H1 (cell line): ENCODE measurements at regions not wholly inside any gene's neighbourhood (a gene's known extent, or its start where the extent isn't known, plus 50 kb on each side); places are given as distances from the start of the nearest gene placed in this dataset.

Experiments
- CTCF ChIA-PET: fragments of 300-600 bp; sonication (Branson Sonifier 250); formaldehyde crosslinking; loops from one replicate; lab custom pipeline; 2021; ENCODE audit not compliant: partially characterized antibody; lab: Charles Lee
- POLR2A ChIA-PET: fragments of 300-600 bp; sonication (Branson Sonifier 250); formaldehyde crosslinking; loops from one replicate; lab custom pipeline; 2021; ENCODE audit warnings: inconsistent platforms; ENCODE audit not compliant: partially characterized antibody; lab: Charles Lee
- DNase-seq, 2 experiments: peaks; one replicate each; pipeline versions ENCODE4 v3.0.0 to v3.0.0-alpha.2; 2010 to 2022; ENCODE audit warnings: low spot score in 2 of 2, low read depth in 1 of 2, mixed read lengths in 1 of 2
- FAIRE-seq: peaks from 2 replicates; lab custom pipeline; 2011; peaks lifted over from hg19 to GRCh38; lab: Jason Lieb, UNC
- H2AFZ ChIP-seq: 2 replicates; pipeline ENCODE4 v1.8.1; 2012; ENCODE audit warnings: low read length, inconsistent platforms
- H2AK5ac ChIP-seq: 2 replicates; pipeline ENCODE4 v1.6.1; 2013; ENCODE audit warnings: low read depth, low read length
- H2BK120ac ChIP-seq: replicated peaks from 2 replicates; pipeline ENCODE3; 2013; ENCODE audit warnings: low read depth, low read length, inconsistent platforms
- H2BK12ac ChIP-seq: 2 replicates; pipeline ENCODE4 v1.6.1; 2013; ENCODE audit warnings: low read depth, low read length
- H2BK15ac ChIP-seq: 2 replicates; pipeline ENCODE4 v1.6.1; 2013; ENCODE audit warnings: low read length
- H2BK20ac ChIP-seq: 2 replicates; pipeline ENCODE4 v1.6.1; 2013; ENCODE audit warnings: low read length
- H2BK5ac ChIP-seq: 2 replicates; pipeline ENCODE4 v1.6.1; 2013; ENCODE audit warnings: low read depth, low read length
- H3K14ac ChIP-seq: 2 replicates; pipeline ENCODE4 v1.6.1; 2013; ENCODE audit warnings: inconsistent platforms; ENCODE audit not compliant: insufficient read length
- H3K18ac ChIP-seq: 2 replicates; pipeline ENCODE4 v1.6.1; 2013; ENCODE audit warnings: low read length; ENCODE audit errors: extremely low read depth
- H3K23ac ChIP-seq: 2 replicates; pipeline ENCODE4 v1.6.1; 2013; ENCODE audit warnings: inconsistent platforms; ENCODE audit not compliant: insufficient read length
- H3K23me2 ChIP-seq: 2 replicates; pipeline ENCODE4 v1.6.1; 2013; ENCODE audit warnings: low read depth, low read length
- H3K27ac ChIP-seq: 2 replicates; pipeline ENCODE4 v1.6.1; 2011; ENCODE audit warnings: low read depth, low read length, inconsistent platforms
- H3K27me3 ChIP-seq, 4 experiments: replicated peaks in 1 of 4; 1 replicate in 1 of 4; 2 replicates in 3 of 4; pipeline versions ENCODE4 v1.6.1 to v1.8.1; 2011 to 2013; ENCODE audit warnings: low read length in 3 of 4, mild to moderate bottlenecking in 3 of 4, inconsistent platforms in 2 of 4, mixed read lengths in 2 of 4, moderate library complexity in 1 of 4; ENCODE audit not compliant: control insufficient read depth in 3 of 4, insufficient read depth in 3 of 4; ENCODE audit errors: extremely low read depth in 1 of 4
- H3K36me3 ChIP-seq, 4 experiments: 2 replicates each; pipeline versions ENCODE4 v1.6.1 to v1.8.1; 2011 to 2013; ENCODE audit warnings: mild to moderate bottlenecking in 4 of 4, low read length in 3 of 4, moderate library complexity in 2 of 4, control low read depth in 1 of 4, inconsistent platforms in 1 of 4; ENCODE audit not compliant: insufficient read depth in 4 of 4, control insufficient read depth in 2 of 4
- H3K4ac ChIP-seq: replicated peaks from 2 replicates; pipeline ENCODE3; 2013; ENCODE audit warnings: low read length, low read depth, mixed read lengths, inconsistent platforms; ENCODE audit not compliant: insufficient read length
- H3K4me1 ChIP-seq, 4 experiments: replicated peaks in 1 of 4; 1 replicate in 1 of 4; 2 replicates in 3 of 4; pipeline versions ENCODE4 v1.6.1 to v1.8.1; 2011 to 2013; ENCODE audit warnings: low read length in 3 of 4, inconsistent platforms in 2 of 4, mixed read lengths in 1 of 4; ENCODE audit not compliant: insufficient read depth in 4 of 4, control insufficient read depth in 3 of 4
- H3K4me2 ChIP-seq, 2 experiments: 2 replicates each; pipeline versions ENCODE4 v1.6.1 to v1.8.1; 2011 to 2013; ENCODE audit warnings: low read depth in 2 of 2, low read length in 2 of 2, control low read depth in 1 of 2, inconsistent platforms in 1 of 2, mild to moderate bottlenecking in 1 of 2; ENCODE audit not compliant: insufficient read depth in 1 of 2
- H3K4me3 ChIP-seq, 4 experiments: fragments of 200-600, 300-600 bp in 1 of 4; sonication (generic), shearing (Covaris generic), sonication (Bioruptor Twin) in 1 of 4; 2 replicates each; pipeline versions ENCODE4 v1.5.1 to v1.8.1; 2011 to 2016; ENCODE audit warnings: low read length in 4 of 4, low read depth in 3 of 4, control low read depth in 2 of 4, inconsistent platforms in 2 of 4, mild to moderate bottlenecking in 2 of 4, mixed read lengths in 1 of 4, moderate library complexity in 1 of 4; ENCODE audit not compliant: insufficient read depth in 2 of 4; ENCODE audit errors: extremely low read depth in 1 of 4
- H3K56ac ChIP-seq: replicated peaks from 2 replicates; pipeline ENCODE3; 2013; ENCODE audit warnings: low read depth, mild to moderate bottlenecking, mixed read lengths, low read length, inconsistent platforms; ENCODE audit not compliant: insufficient read length
- H3K79me1 ChIP-seq: 2 replicates; pipeline ENCODE4 v1.6.1; 2013; ENCODE audit warnings: low read depth, low read length, control low read depth
- H3K79me2 ChIP-seq, 2 experiments: 2 replicates each; pipeline versions ENCODE4 v1.6.1 to v1.8.1; 2012 to 2013; ENCODE audit warnings: low read length in 2 of 2, mild to moderate bottlenecking in 2 of 2, inconsistent platforms in 1 of 2; ENCODE audit not compliant: insufficient read depth in 2 of 2, control insufficient read depth in 1 of 2
- H3K9ac ChIP-seq, 4 experiments: replicated peaks in 1 of 4; 1 replicate in 1 of 4; 2 replicates in 3 of 4; pipeline versions ENCODE4 v1.6.1 to v1.8.1; 2011 to 2013; ENCODE audit warnings: low read depth in 3 of 4, low read length in 3 of 4, control low read depth in 2 of 4, mild to moderate bottlenecking in 2 of 4, moderate library complexity in 2 of 4, inconsistent platforms in 1 of 4; ENCODE audit errors: extremely low read depth in 1 of 4
- H3K9me3 ChIP-seq, 2 experiments: 2 replicates each; pipeline versions ENCODE4 v1.6.1 to v1.8.1; 2012 to 2013; ENCODE audit warnings: mild to moderate bottlenecking in 2 of 2, moderate library complexity in 2 of 2, control low read depth in 1 of 2, inconsistent platforms in 1 of 2, low read depth in 1 of 2, low read length in 1 of 2, mixed read lengths in 1 of 2; ENCODE audit not compliant: insufficient read depth in 2 of 2
- H4K20me1 ChIP-seq, 2 experiments: replicated peaks in 1 of 2; 2 replicates each; pipeline versions ENCODE3 to v1.8.1; 2011 to 2013; ENCODE audit warnings: inconsistent platforms in 2 of 2, low read length in 2 of 2, mild to moderate bottlenecking in 1 of 2; ENCODE audit not compliant: insufficient read depth in 2 of 2, control insufficient read depth in 1 of 2
- H4K5ac ChIP-seq: 2 replicates; pipeline ENCODE4 v1.6.1; 2013; ENCODE audit warnings: low read length, low read depth, mixed read lengths, inconsistent platforms; ENCODE audit not compliant: insufficient read length
- H4K8ac ChIP-seq: 2 replicates; pipeline ENCODE4 v1.8.0; 2013; ENCODE audit warnings: mild to moderate bottlenecking, moderate library complexity, low read length, inconsistent platforms; ENCODE audit not compliant: insufficient read depth; ENCODE audit errors: extremely low read depth
- H4K91ac ChIP-seq: replicated peaks from 2 replicates; pipeline ENCODE3; 2013; ENCODE audit warnings: low read length, mixed read lengths, inconsistent platforms; ENCODE audit not compliant: insufficient read length
- ASH2L ChIP-seq: fragments of 200-600, 300-600 bp; sonication (generic); IDR thresholded peaks from one replicate; pipeline ENCODE4 v1.7.1; 2017; ENCODE audit warnings: low read length
- BCL11A ChIP-seq, 2 experiments: IDR thresholded peaks; one replicate each; pipeline ENCODE4 v1.6.1; 2011; ENCODE audit warnings: low read depth in 2 of 2, low read length in 2 of 2, mild to moderate bottlenecking in 2 of 2
- BRCA1 ChIP-seq: IDR thresholded peaks from 2 replicates; pipeline ENCODE4 v1.6.1; 2012; ENCODE audit warnings: low read depth, low read length, improper control_type of control experiment
- CREB1 ChIP-seq: IDR thresholded peaks from 2 replicates; pipeline ENCODE4 v1.6.1; 2012; ENCODE audit warnings: inconsistent platforms
- HDAC6 ChIP-seq: IDR thresholded peaks from one replicate; pipeline ENCODE4 v1.7.1; 2012; ENCODE audit warnings: low read depth, mild to moderate bottlenecking, inconsistent platforms, low read length, moderate library complexity
- KDM5A ChIP-seq: fragments of 200-600 bp; IDR thresholded peaks from 2 replicates; pipeline ENCODE4 v1.7.1; 2012; ENCODE audit warnings: mild to moderate bottlenecking, low read length, inconsistent platforms, mixed read lengths
- SAP30 ChIP-seq: fragments of 300-600 bp; sonication (generic); IDR thresholded peaks from 2 replicates; pipeline ENCODE4 v1.7.1; 2012; ENCODE audit warnings: low read length, moderate library complexity, mild to moderate bottlenecking, inconsistent platforms; ENCODE audit not compliant: insufficient read depth, insufficient replicate concordance
- SIN3A ChIP-seq, 2 experiments: IDR thresholded peaks in 1 of 2; conservative IDR thresholded peaks in 1 of 2; 2 replicates each; pipeline ENCODE4 v1.6.1; 2011 to 2012; ENCODE audit warnings: low read length in 2 of 2, improper control_type of control experiment in 1 of 2, low read depth in 1 of 2, mild to moderate bottlenecking in 1 of 2
- SP1 ChIP-seq: IDR thresholded peaks from 2 replicates; pipeline ENCODE4 v1.6.1; 2011; ENCODE audit warnings: low read depth, low read length
- ZNF274 ChIP-seq: IDR thresholded peaks from 2 replicates; pipeline ENCODE4 v1.7.0; 2012; ENCODE audit warnings: low read length, borderline replicate concordance; ENCODE audit errors: extremely low read depth
- WGBS, 2 experiments: shearing (Covaris generic) in 1 of 2; methylation state at CpG; one replicate each; pipeline versions ENCODE4 v1.1.6 to v1.1.7; 2013 to 2015; ENCODE audit warnings: low lambda C conversion rate in 2 of 2, mixed read lengths in 2 of 2, inconsistent platforms in 1 of 2, low coverage in 1 of 2, missing lambda C conversion rate in 1 of 2; ENCODE audit not compliant: insufficient replicate concordance in 2 of 2, insufficient coverage in 1 of 2, insufficient read length in 1 of 2; ENCODE audit errors: extremely low coverage in 1 of 2, missing lambda C conversion rate in 1 of 2; 5-methylcytosine and 5-hydroxymethylcytosine counted together

- TF ChIP-seq BCL11A (IDR thresholded peaks at IDR 0.05; ENCODE audit: low read depth in 2 of 2, low read length in 2 of 2) (no peak), BRCA1 (no peak), ASH2L (no peak), SIN3A (conservative IDR thresholded peaks at IDR 0.05 in 1 of 2, IDR thresholded peaks at IDR 0.05 in 1 of 2; ENCODE audit: low read depth in 1 of 2, low read length in 2 of 2) (no peak), SP1 (no peak), ZNF274 (no peak), CREB1 (no peak), SAP30 (no peak), HDAC6 (no peak), KDM5A (no peak)
Measured at GRCh38 chr6:165926378-165926777, 241.3 kb downstream of the TBXT start.

More at GRCh38 chr6:165926378-165926777, 241.3 kb downstream of the TBXT start:
- no peak overlapping the region for H2AK5ac ChIP-seq
- 88% methylated on average over 4 of the region's 4 CpGs; no CpG with 5 or more reads in 1 of the 2 experiments for WGBS, 2 experiments
- no peak overlapping the region for H3K56ac ChIP-seq
- no peak overlapping the region for H2BK15ac ChIP-seq
- FAIRE-seq (no peak), DNase-seq (no peak)
- no peaks in the 10 kb centered on the region for H3K79me1 ChIP-seq
- H2BK20ac ChIP-seq, result no peak overlapping the region
- H3K79me2 ChIP-seq, result no peaks in the 10 kb centered on the region
- H4K8ac ChIP-seq, result no peak overlapping the region
- no peak overlapping the region for H3K27ac ChIP-seq
- no peaks in the 10 kb centered on the region for H4K20me1 ChIP-seq
- no peak overlapping the region for H4K91ac ChIP-seq
- H2AFZ ChIP-seq, result no peak overlapping the region
- no peaks in the 10 kb centered on the region for H3K36me3 ChIP-seq
- no peak overlapping the region for H3K23ac ChIP-seq
- no peaks in the 10 kb centered on the region; a peak in 1 of 7 replicates for H3K4me1 ChIP-seq
- H2BK5ac ChIP-seq, result no peak overlapping the region
- H4K5ac ChIP-seq, result no peak overlapping the region
- H3K9ac ChIP-seq, result no peak overlapping the region
- no peaks in the 10 kb centered on the region for H3K23me2 ChIP-seq
- no peak overlapping the region for H3K4me2 ChIP-seq
- no peak overlapping the region for H2BK12ac ChIP-seq
- 0 out of 7 replicates have a peak, but pooled peaks cover 0 to 2% (median 0%) of the 10 kb centered on the region in 4 experiments for H3K27me3 ChIP-seq
- POLR2A ChIA-PET, result no interaction called here
- no peaks in the 10 kb centered on the region; a peak in 1 of 4 replicates for H3K9me3 ChIP-seq
- H3K18ac ChIP-seq, result no peak overlapping the region
- H2BK120ac ChIP-seq, result no peak overlapping the region
- CTCF ChIA-PET, result no interaction called here
- H3K14ac ChIP-seq, result no peak overlapping the region
- H3K4me3 ChIP-seq, result no peak overlapping the region
- H3K4ac ChIP-seq, result no peak overlapping the region
